ENCODE measurements at regions not wholly inside any gene's neighbourhood (a gene's known extent, or its start where the extent isn't known, plus 50 kb on each side); places are given as distances from the start of the nearest gene placed in this dataset.

DNA sequence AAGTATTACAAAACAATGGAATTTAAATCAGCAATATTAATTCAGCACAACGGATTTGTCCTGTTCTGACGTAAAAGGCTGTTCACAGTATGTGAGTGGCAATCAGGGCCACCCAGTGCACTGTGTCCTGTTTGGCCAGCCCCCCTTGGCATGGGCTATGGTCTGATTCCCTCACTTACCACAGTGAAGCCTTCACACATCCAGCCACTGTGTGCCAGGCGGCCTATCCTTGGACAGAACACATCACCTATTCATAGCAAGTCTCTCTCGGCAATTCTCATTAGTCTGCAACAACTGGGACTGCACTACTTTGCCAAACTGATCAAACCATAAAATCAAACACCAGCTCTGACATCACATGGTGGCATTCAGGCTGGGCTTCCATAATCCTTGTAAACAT, 221.5 kb upstream of the TSHZ3 start:
- no peak for TF ChIP-seq TAF1 (IDR thresholded peaks at IDR 0.05; ENCODE audit: low read depth)
- no peak for TF ChIP-seq TCF12 (IDR thresholded peaks at IDR 0.05; ENCODE audit: low read depth)
- TF ChIP-seq CEBPB (IDR thresholded peaks at IDR 0.05) = no peak

Data from Ishikawa (cell line).